SK-N-SH treated with all-trans-retinoic acid at 6 μM for 48 hours (cell line): ENCODE measurements at regions not wholly inside any gene's neighbourhood (a gene's known extent, or its start where the extent isn't known, plus 50 kb on each side); places are given as distances from the start of the nearest gene placed in this dataset.

Experiments used
- ATAC-seq: fragments of 200-7000 bp; cut with Tn5 transposase; 3 replicates; pipeline ENCODE4 v1.9.1; 2020; ENCODE audit warnings: mild to moderate bottlenecking, moderate library complexity
- ARNTL ChIP-seq: fragments of 450-650 bp; formaldehyde crosslinking; IDR thresholded peaks from 2 replicates; pipeline ENCODE4 v1.5.0; 2020; ENCODE audit warnings: low read depth, mild to moderate bottlenecking, moderate library complexity, borderline replicate concordance
- BACH2 ChIP-seq: fragments of 250-450 bp; sonication (Bioruptor Pico); IDR thresholded peaks from 2 replicates; pipeline ENCODE4 v1.9.0; 2021; ENCODE audit warnings: mild to moderate bottlenecking, borderline replicate concordance
- CSDC2 ChIP-seq: fragments of 250-450 bp; sonication (Bioruptor Pico); IDR thresholded peaks from 2 replicates; pipeline ENCODE4 v1.5.0; 2020; ENCODE audit warnings: mild to moderate bottlenecking, moderate library complexity
- CSRNP3 ChIP-seq: fragments of 250-450 bp; sonication (Bioruptor Pico); IDR thresholded peaks from 2 replicates; pipeline ENCODE4 v1.5.1; 2021; ENCODE audit warnings: mild to moderate bottlenecking, moderate library complexity
- ESRRG ChIP-seq: fragments of 250-450 bp; sonication (Bioruptor Pico); IDR thresholded peaks from 2 replicates; pipeline ENCODE4 v1.6.1; 2021; ENCODE audit warnings: mild to moderate bottlenecking
- GLIS3 ChIP-seq: fragments of 250-450 bp; sonication (Bioruptor Pico); IDR thresholded peaks from 2 replicates; pipeline ENCODE4 v1.5.0; 2020; ENCODE audit warnings: mild to moderate bottlenecking, moderate library complexity
- ISL1 ChIP-seq: fragments of 250-450 bp; sonication (Bioruptor Pico); IDR thresholded peaks from 2 replicates; pipeline ENCODE4 v2.1.2; 2022; ENCODE audit warnings: mild to moderate bottlenecking, moderate library complexity
- OSR1 ChIP-seq: fragments of 250-450 bp; sonication (Bioruptor Pico); IDR thresholded peaks from 2 replicates; pipeline ENCODE4 v1.8.0; 2022; ENCODE audit warnings: moderate library complexity, mild to moderate bottlenecking, inconsistent platforms
- PATZ1 ChIP-seq: fragments of 250-450 bp; sonication (Bioruptor Pico); IDR thresholded peaks from 2 replicates; pipeline ENCODE4 v1.8.0; 2020; ENCODE audit warnings: mild to moderate bottlenecking, moderate library complexity, borderline replicate concordance
- POU6F1 ChIP-seq: fragments of 250-450 bp; sonication (Bioruptor Pico); IDR thresholded peaks from 2 replicates; pipeline ENCODE4 v1.8.0; 2021; ENCODE audit warnings: low read depth, mild to moderate bottlenecking, moderate library complexity, borderline replicate concordance
- PPARA ChIP-seq: fragments of 250-450 bp; sonication (Bioruptor Pico); IDR thresholded peaks from 2 replicates; pipeline ENCODE4 v1.5.0; 2020; ENCODE audit warnings: mild to moderate bottlenecking, borderline replicate concordance
- SNAI2 ChIP-seq: fragments of 250-450 bp; sonication (Bioruptor Pico); IDR thresholded peaks from 2 replicates; pipeline ENCODE4 v1.5.0; 2020; ENCODE audit warnings: mild to moderate bottlenecking, moderate library complexity
- TCF4 ChIP-seq: fragments of 250-450 bp; sonication (Bioruptor Pico); IDR thresholded peaks from 2 replicates; pipeline ENCODE4 v1.8.0; 2021; ENCODE audit warnings: mild to moderate bottlenecking, moderate library complexity, borderline replicate concordance
- TOX ChIP-seq: fragments of 250-450 bp; sonication (Bioruptor Pico); IDR thresholded peaks from 2 replicates; pipeline ENCODE4 v1.8.0; 2021; ENCODE audit warnings: mild to moderate bottlenecking, moderate library complexity, borderline replicate concordance
- TSHZ2 ChIP-seq: fragments of 250-450 bp; sonication (Bioruptor Pico); IDR thresholded peaks from 2 replicates; pipeline ENCODE4 v1.5.0; 2020; ENCODE audit warnings: mild to moderate bottlenecking, moderate library complexity
- ZC3H10 ChIP-seq: fragments of 250-450 bp; sonication (Bioruptor Pico); IDR thresholded peaks from 2 replicates; pipeline ENCODE4 v1.5.1; 2021; ENCODE audit warnings: mild to moderate bottlenecking, moderate library complexity
- ZFP3 ChIP-seq: fragments of 250-450 bp; sonication (Bioruptor Pico); IDR thresholded peaks from 2 replicates; pipeline ENCODE4 v1.5.0; 2020; ENCODE audit warnings: mild to moderate bottlenecking, moderate library complexity
- ZNF565 ChIP-seq: fragments of 450-650 bp; formaldehyde crosslinking; conservative IDR thresholded peaks from 2 replicates; pipeline ENCODE4 v1.5.0; 2020; ENCODE audit warnings: low read depth, mild to moderate bottlenecking, moderate library complexity
- ZNF70 ChIP-seq: fragments of 450-650 bp; formaldehyde crosslinking; IDR thresholded peaks from 2 replicates; pipeline ENCODE4 v1.5.0; 2020; ENCODE audit warnings: mild to moderate bottlenecking, moderate library complexity
- ZNF8 ChIP-seq: fragments of 450-650 bp; formaldehyde crosslinking; IDR thresholded peaks from 2 replicates; pipeline ENCODE4 v1.5.0; 2020; ENCODE audit warnings: mild to moderate bottlenecking, moderate library complexity

- TF ChIP-seq ESRRG (CRISPR knock-in tag) (no peak), ISL1 (CRISPR knock-in tag) (no peak), POU6F1 (CRISPR knock-in tag) (no peak), ZNF70 (CRISPR knock-in tag) (no peak), ARNTL (CRISPR knock-in tag) (no peak), TSHZ2 (CRISPR knock-in tag) (no peak), PATZ1 (CRISPR knock-in tag) (no peak), CSRNP3 (CRISPR knock-in tag) (no peak), TOX (no peak), ZFP3 (CRISPR knock-in tag) (no peak)
- ATAC-seq = no peak
Measured at GRCh38 chr9:120018550-120018949, 561.4 kb downstream of the CDK5RAP2 start.

- ATAC-seq = no peak
Measured at GRCh38 chr9:120018037-120018436, 561.9 kb downstream of the CDK5RAP2 start.

GRCh38 chr9:120016231-120016630 is 563.7 kb downstream of the CDK5RAP2 start:
- ATAC-seq = no peak
- TF ChIP-seq POU6F1 (CRISPR knock-in tag) (no peak), PPARA (CRISPR knock-in tag) (no peak), PATZ1 (CRISPR knock-in tag) (no peak), CSRNP3 (CRISPR knock-in tag) (no peak), BACH2 (no peak), GLIS3 (CRISPR knock-in tag) (no peak), TCF4 (no peak), ZFP3 (CRISPR knock-in tag) (no peak), ZNF8 (no peak), ZNF565 (CRISPR knock-in tag) (no peak), SNAI2 (CRISPR knock-in tag) (no peak), OSR1 (CRISPR knock-in tag) (no peak), ZC3H10 (no peak), ESRRG (CRISPR knock-in tag) (no peak), CSDC2 (CRISPR knock-in tag) (no peak)

More at GRCh38 chr9:120018037-120018436, 561.9 kb downstream of the CDK5RAP2 start:
- TF ChIP-seq CSRNP3 (CRISPR knock-in tag) (no peak), TCF4 (no peak), ARNTL (CRISPR knock-in tag) (no peak), GLIS3 (CRISPR knock-in tag) (no peak)
- TF ChIP-seq, all 23 proteins: peak for 0
